ENCODE measurements at regions not wholly inside any gene's neighbourhood (a gene's known extent, or its start where the extent isn't known, plus 50 kb on each side); places are given as distances from the start of the nearest gene placed in this dataset.

GRCh38 chr13:78816592-78816991, 157.6 kb upstream of the OBI1 start (continued):
- no peak for TF ChIP-seq HOXB5 (CRISPR knock-in tag; IDR thresholded peaks at IDR 0.05)
- TF ChIP-seq TP53 (CRISPR knock-in tag; IDR thresholded peaks at IDR 0.05): no peak
- TF ChIP-seq MAFK (IDR thresholded peaks at IDR 0.05; ENCODE audit: partially characterized antibody): no peak
- no peak for TF ChIP-seq NFE2L2 (conservative IDR thresholded peaks at IDR 0.05; ENCODE audit: low read length)

GRCh38 chr13:78816154-78816553, 157.2 kb upstream of the OBI1 start:
- CTCF ChIA-PET: no interaction called here
- DNase-seq (ENCODE audit: low read depth in 1 of 2, low spot score in 1 of 2) (no peak), FAIRE-seq (no peak), ATAC-seq (no peak)
- Histone ChIP-seq H3K4me1 (no peaks in the 10 kb centered on the region), H3K9me3 (no peaks in the 10 kb centered on the region), H3K4me3 (no peak overlapping the region), H3K4me2 (no peak overlapping the region), H3K27ac (no peak overlapping the region)
- 0% methylated on average over 1 of the region's 1 CpG for WGBS (ENCODE audit: missing lambda C conversion rate)
- POLR2A ChIA-PET: no interaction called here
- TF ChIP-seq CHD2 (IDR thresholded peaks at IDR 0.05; ENCODE audit: low read length, partially characterized antibody) (no peak), ELK1 (IDR thresholded peaks at IDR 0.05; ENCODE audit: low read depth, low read length) (no peak), CBX8 (IDR thresholded peaks at IDR 0.05) (no peak), JUNB (IDR thresholded peaks at IDR 0.05) (no peak), EHF (CRISPR knock-in tag; IDR thresholded peaks at IDR 0.05) (no peak), MYC (IDR thresholded peaks at IDR 0.05; ENCODE audit: borderline replicate concordance, low read length) (no peak), SREBF2 (IDR thresholded peaks at IDR 0.05) (no peak), HEYL (CRISPR knock-in tag; IDR thresholded peaks at IDR 0.05) (no peak), CTCF (IDR thresholded peaks at IDR 0.05) (no peak)

- Histone ChIP-seq H3K27ac (no peak overlapping the region), H3K4me3 (no peak overlapping the region), H3K9me3 (no peaks in the 10 kb centered on the region), H3K4me2 (no peak overlapping the region), H3K4me1 (no peaks in the 10 kb centered on the region)
- no peak for TF ChIP-seq KDM1A (IDR thresholded peaks at IDR 0.05; ENCODE audit: low read depth)
- TF ChIP-seq CBX2 (IDR thresholded peaks at IDR 0.05; ENCODE audit: borderline replicate concordance, low read depth): no peak
- TF ChIP-seq RAD21 (conservative IDR thresholded peaks at IDR 0.05 in 1 of 2, IDR thresholded peaks at IDR 0.05 in 1 of 2): 0 out of 5 replicates have a peak, but pooled peaks of 1 of the 2 experiments have one; percentile 6
- TF ChIP-seq SREBF2 (IDR thresholded peaks at IDR 0.05): no peak
- CTCF ChIA-PET: interaction anchor here (1.0 kb wide), 1 partner anchor 36 kb away, joined by 3 read pairs; no protein-coding TSS in a partner anchor
- FAIRE-seq (no peak), ATAC-seq (peak in 1 of 2 experiments; percentile 68; a peak in 2 of 6 replicates), DNase-seq (ENCODE audit: low read depth in 1 of 2, low spot score in 1 of 2) (peak; percentile 1 to 6)
- WGBS (ENCODE audit: missing lambda C conversion rate): 3% methylated on average over 4 of the region's 4 CpGs
- POLR2A ChIA-PET: no interaction called here
Observed at GRCh38 chr13:78806457-78806856, 147.5 kb upstream of the OBI1 start.

GRCh38 chr13:78802912-78803311, 144.0 kb upstream of the OBI1 start:
- DNase-seq (ENCODE audit: low read depth in 1 of 2, low spot score in 1 of 2): no peak
- ChIA-PET CTCF (no interaction called here), POLR2A (no interaction called here)
- no peak for TF ChIP-seq ZSCAN20 (CRISPR knock-in tag; IDR thresholded peaks at IDR 0.05)
- no peak for TF ChIP-seq ZFP36 (IDR thresholded peaks at IDR 0.05; ENCODE audit: borderline replicate concordance, partially characterized antibody)
- H3K4me2 ChIP-seq: no peak overlapping the region
- H3K27ac ChIP-seq: no peak overlapping the region
- FAIRE-seq: no peak
- no peaks in the 10 kb centered on the region for H3K4me1 ChIP-seq
- no peaks in the 10 kb centered on the region for H3K9me3 ChIP-seq
- no peak for ATAC-seq
- H3K4me3 ChIP-seq: no peak overlapping the region

GRCh38 chr13:78787190-78787589, 128.2 kb upstream of the OBI1 start:
- POLR2A ChIA-PET: no interaction called here
- Histone ChIP-seq H3K9me3 (no peaks in the 10 kb centered on the region), H3K4me3 (no peak overlapping the region), H3K27ac (no peak overlapping the region), H3K4me2 (no peak overlapping the region), H3K4me1 (no peaks in the 10 kb centered on the region)
- CTCF ChIA-PET: no interaction called here
- FAIRE-seq (no peak), ATAC-seq (no peak), DNase-seq (ENCODE audit: low read depth in 1 of 2, low spot score in 1 of 2) (no peak)
- TF ChIP-seq JUN (IDR thresholded peaks at IDR 0.05) (no peak), RFX5 (IDR thresholded peaks at IDR 0.05) (no peak), RNF2 (IDR thresholded peaks at IDR 0.05; ENCODE audit: borderline replicate concordance, low read depth) (no peak), GATA3 (IDR thresholded peaks at IDR 0.05; ENCODE audit: borderline replicate concordance) (no peak), FOSB (CRISPR knock-in tag; IDR thresholded peaks at IDR 0.05) (no peak), KDM1A (IDR thresholded peaks at IDR 0.05; ENCODE audit: low read depth) (no peak), REST (IDR thresholded peaks at IDR 0.05) (no peak), JUNB (IDR thresholded peaks at IDR 0.05) (no peak), EHF (CRISPR knock-in tag; IDR thresholded peaks at IDR 0.05) (no peak), CHD4 (IDR thresholded peaks at IDR 0.05; ENCODE audit: borderline replicate concordance) (no peak), MYC (IDR thresholded peaks at IDR 0.05; ENCODE audit: borderline replicate concordance, low read length) (no peak)
- WGBS (ENCODE audit: missing lambda C conversion rate): 40% methylated on average over 8 of the region's 8 CpGs

All from A549 (cell line).